T-helper 2 cell treated with Interferon-gamma antibody and Interleukin-4, amounts not matched to agents 100 ng/mL and 5 ng/mL, for 36 hours (primary cell): ENCODE measurements at regions not wholly inside any gene's neighbourhood (a gene's known extent, or its start where the extent isn't known, plus 50 kb on each side); places are given as distances from the start of the nearest gene placed in this dataset.

Experiments
- intact Hi-C: fragments of 100-400 bp; cut with micrococcal nuclease; formaldehyde crosslinking; loops from one replicate; pipeline ENCODE4 v1.15.1; 2023

- intact Hi-C loops = loop anchor here (5.0 kb wide), 1 partner anchor 594 kb away; no protein-coding TSS in a partner anchor
Observed at GRCh38 chr4:140250989-140251552, 97.1 kb upstream of the MAML3 start.

GRCh38 chr4:140249351-140249750 lies 95.4 kb upstream of the MAML3 start:
- intact Hi-C loops = loop anchor here (1.0 kb wide), 1 partner anchor 95 kb away; the partner anchor contains the start of gene MAML3

- intact Hi-C loops = no loop called here
Observed at GRCh38 chr4:140247237-140247636, 93.3 kb upstream of the MAML3 start.

GRCh38 chr4:140246216-140246615 lies 92.2 kb upstream of the MAML3 start:
- intact Hi-C loops = no loop called here

GRCh38 chr4:140244328-140244727 lies 90.3 kb upstream of the MAML3 start:
- intact Hi-C loops = no loop called here

- intact Hi-C loops = no loop called here
Observed at GRCh38 chr4:140243278-140243753, 89.3 kb upstream of the MAML3 start.

GRCh38 chr4:140242357-140243277 lies 88.6 kb upstream of the MAML3 start:
- intact Hi-C loops = no loop called here

- intact Hi-C loops = no loop called here
Observed at GRCh38 chr4:140240237-140240636, 86.3 kb upstream of the MAML3 start.

- intact Hi-C loops = no loop called here
Observed at GRCh38 chr4:140239311-140239710, 85.3 kb upstream of the MAML3 start.

- intact Hi-C loops = no loop called here
Observed at GRCh38 chr4:140238351-140239056, 84.5 kb upstream of the MAML3 start.

GRCh38 chr4:140237616-140238350 lies 83.8 kb upstream of the MAML3 start:
- intact Hi-C loops = no loop called here

GRCh38 chr4:140236654-140237169 lies 82.7 kb upstream of the MAML3 start:
- intact Hi-C loops = no loop called here

- intact Hi-C loops = no loop called here
Observed at GRCh38 chr4:140234697-140235060, 80.7 kb upstream of the MAML3 start.

GRCh38 chr4:140233791-140234696 lies 80.1 kb upstream of the MAML3 start:
- intact Hi-C loops = no loop called here

- intact Hi-C loops = no loop called here
Observed at GRCh38 chr4:140229881-140230280, 75.9 kb upstream of the MAML3 start.

- intact Hi-C loops = no loop called here
Observed at GRCh38 chr4:140227286-140227685, 73.3 kb upstream of the MAML3 start.

- intact Hi-C loops = no loop called here
Observed at GRCh38 chr4:140223056-140223810, 69.2 kb upstream of the MAML3 start.

- intact Hi-C loops = no loop called here
Observed at GRCh38 chr4:140222171-140222570, 68.2 kb upstream of the MAML3 start.

- intact Hi-C loops = no loop called here
Observed at GRCh38 chr4:140220058-140220457, 66.1 kb upstream of the MAML3 start.
